Right kidney (tissue), 1 donor: ENCODE measurements at regions not wholly inside any gene's neighbourhood (a gene's known extent, or its start where the extent isn't known, plus 50 kb on each side); places are given as distances from the start of the nearest gene placed in this dataset.

Experiments used
- DNase-seq: peaks from one replicate; pipeline ENCODE4 v3.0.0-alpha.2; 2016

- no peak for DNase-seq
Measured at GRCh38 chr15:26477044-26477443, 295.8 kb downstream of the GABRB3 start.

- DNase-seq = no peak
Measured at GRCh38 chr15:26475554-26475953, 297.3 kb downstream of the GABRB3 start.

- DNase-seq = no peak
Measured at GRCh38 chr15:26472661-26473060, 300.2 kb downstream of the GABRB3 start.

GRCh38 chr15:26461847-26462608 is 310.8 kb downstream of the GABRB3 start:
- DNase-seq = no peak

- no peak for DNase-seq
Measured at GRCh38 chr15:26460165-26460564, 312.7 kb downstream of the GABRB3 start.

- DNase-seq = no peak
Measured at GRCh38 chr15:26455828-26456227, 317.0 kb downstream of the GABRB3 start.

- DNase-seq = no peak
Measured at GRCh38 chr15:26453914-26454313, 319.0 kb downstream of the GABRB3 start.

- no peak for DNase-seq
Measured at GRCh38 chr15:26451995-26452394, 320.9 kb downstream of the GABRB3 start.

- no peak for DNase-seq
Measured at GRCh38 chr15:26449291-26449690, 323.6 kb downstream of the GABRB3 start.

GRCh38 chr15:26443321-26443720 is 329.5 kb downstream of the GABRB3 start:
- no peak for DNase-seq

- DNase-seq = no peak
Measured at GRCh38 chr15:26442680-26443079, 330.2 kb downstream of the GABRB3 start.

GRCh38 chr15:26439681-26440080 is 333.2 kb downstream of the GABRB3 start:
- DNase-seq = no peak

- no peak for DNase-seq
Measured at GRCh38 chr15:26438718-26439117, 334.1 kb downstream of the GABRB3 start.

- no peak for DNase-seq
Measured at GRCh38 chr15:26438316-26438715, 334.6 kb downstream of the GABRB3 start.

GRCh38 chr15:26433818-26434217 is 339.0 kb downstream of the GABRB3 start:
- no peak for DNase-seq

- DNase-seq = no peak
Measured at GRCh38 chr15:26433060-26433459, 339.8 kb downstream of the GABRB3 start.

- no peak for DNase-seq
Measured at GRCh38 chr15:26421065-26421464, 351.8 kb downstream of the GABRB3 start.

- DNase-seq = no peak
Measured at GRCh38 chr15:26395624-26396023, 377.2 kb downstream of the GABRB3 start.

- no peak for DNase-seq
Measured at GRCh38 chr15:26394801-26395200, 378.1 kb downstream of the GABRB3 start.

GRCh38 chr15:26392956-26393355 is 379.9 kb downstream of the GABRB3 start:
- no peak for DNase-seq

GRCh38 chr15:26391567-26392194 is 381.2 kb downstream of the GABRB3 start:
- no peak for DNase-seq

GRCh38 chr15:26382444-26383072 is 390.3 kb downstream of the GABRB3 start:
- no peak for DNase-seq

- DNase-seq = no peak
Measured at GRCh38 chr15:26378304-26378703, 394.6 kb downstream of the GABRB3 start.

GRCh38 chr15:26376243-26376642 is 396.6 kb downstream of the GABRB3 start:
- DNase-seq = no peak
